GM12865 (cell line): ENCODE measurements at regions not wholly inside any gene's neighbourhood (a gene's known extent, or its start where the extent isn't known, plus 50 kb on each side); places are given as distances from the start of the nearest gene placed in this dataset.

Source experiments
- DNase-seq: peaks from one replicate; pipeline ENCODE4 v3.0.0; 2010; ENCODE audit warnings: low read depth
- H3K4me3 ChIP-seq: 2 replicates; pipeline ENCODE4 v1.5.1; 2011; ENCODE audit warnings: mild to moderate bottlenecking, low read depth, low read length, control low read depth
- TF ChIP-seq, protein P1 (sequence below): IDR thresholded peaks from 2 replicates; pipeline ENCODE4 v1.5.1; 2011; ENCODE audit warnings: low read length, control low read depth, low read depth, inconsistent platforms; ENCODE audit not compliant: insufficient read depth; ENCODE audit errors: missing control alignments

DNA sequence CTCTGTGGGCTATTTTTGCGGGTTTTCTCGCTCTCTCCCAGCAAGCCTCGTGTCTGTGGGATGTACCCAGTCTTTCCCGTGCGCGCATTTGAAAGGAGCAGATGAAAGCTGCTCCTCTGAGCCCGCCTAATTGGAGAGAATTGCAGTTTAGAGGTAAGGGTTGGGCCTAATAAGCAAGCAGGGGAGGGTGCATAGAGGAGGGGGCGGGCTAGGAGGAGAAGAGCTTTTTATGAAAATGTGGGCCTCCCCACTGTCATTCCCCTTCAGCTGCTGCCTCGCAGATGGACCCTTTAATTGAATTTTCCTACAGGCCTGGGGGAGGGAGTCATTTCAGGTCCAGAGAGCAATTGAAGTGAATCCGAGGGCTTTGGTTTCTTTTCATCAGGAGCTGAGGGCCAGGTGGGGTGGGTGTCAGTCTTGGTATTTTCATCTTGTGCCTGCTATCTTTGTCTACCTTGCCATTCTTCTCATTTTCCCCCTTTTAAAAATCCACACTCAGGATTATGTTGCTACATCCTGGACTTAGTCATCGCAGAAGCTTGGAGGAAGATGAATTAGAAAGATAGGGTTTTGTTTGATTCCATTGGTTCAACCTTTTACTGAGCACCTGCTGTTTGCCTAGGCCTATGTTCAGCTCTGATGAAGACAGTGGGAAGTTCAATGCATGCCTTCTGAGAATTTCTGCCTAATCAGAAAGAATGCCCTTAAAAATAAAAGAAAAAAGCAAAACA lies 423.4 kb downstream of the CD83 start:
- no peak overlapping the region for H3K4me3 ChIP-seq
- no peak for DNase-seq
- TF ChIP-seq, protein P1, sequence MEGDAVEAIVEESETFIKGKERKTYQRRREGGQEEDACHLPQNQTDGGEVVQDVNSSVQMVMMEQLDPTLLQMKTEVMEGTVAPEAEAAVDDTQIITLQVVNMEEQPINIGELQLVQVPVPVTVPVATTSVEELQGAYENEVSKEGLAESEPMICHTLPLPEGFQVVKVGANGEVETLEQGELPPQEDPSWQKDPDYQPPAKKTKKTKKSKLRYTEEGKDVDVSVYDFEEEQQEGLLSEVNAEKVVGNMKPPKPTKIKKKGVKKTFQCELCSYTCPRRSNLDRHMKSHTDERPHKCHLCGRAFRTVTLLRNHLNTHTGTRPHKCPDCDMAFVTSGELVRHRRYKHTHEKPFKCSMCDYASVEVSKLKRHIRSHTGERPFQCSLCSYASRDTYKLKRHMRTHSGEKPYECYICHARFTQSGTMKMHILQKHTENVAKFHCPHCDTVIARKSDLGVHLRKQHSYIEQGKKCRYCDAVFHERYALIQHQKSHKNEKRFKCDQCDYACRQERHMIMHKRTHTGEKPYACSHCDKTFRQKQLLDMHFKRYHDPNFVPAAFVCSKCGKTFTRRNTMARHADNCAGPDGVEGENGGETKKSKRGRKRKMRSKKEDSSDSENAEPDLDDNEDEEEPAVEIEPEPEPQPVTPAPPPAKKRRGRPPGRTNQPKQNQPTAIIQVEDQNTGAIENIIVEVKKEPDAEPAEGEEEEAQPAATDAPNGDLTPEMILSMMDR: no peak

DNA sequence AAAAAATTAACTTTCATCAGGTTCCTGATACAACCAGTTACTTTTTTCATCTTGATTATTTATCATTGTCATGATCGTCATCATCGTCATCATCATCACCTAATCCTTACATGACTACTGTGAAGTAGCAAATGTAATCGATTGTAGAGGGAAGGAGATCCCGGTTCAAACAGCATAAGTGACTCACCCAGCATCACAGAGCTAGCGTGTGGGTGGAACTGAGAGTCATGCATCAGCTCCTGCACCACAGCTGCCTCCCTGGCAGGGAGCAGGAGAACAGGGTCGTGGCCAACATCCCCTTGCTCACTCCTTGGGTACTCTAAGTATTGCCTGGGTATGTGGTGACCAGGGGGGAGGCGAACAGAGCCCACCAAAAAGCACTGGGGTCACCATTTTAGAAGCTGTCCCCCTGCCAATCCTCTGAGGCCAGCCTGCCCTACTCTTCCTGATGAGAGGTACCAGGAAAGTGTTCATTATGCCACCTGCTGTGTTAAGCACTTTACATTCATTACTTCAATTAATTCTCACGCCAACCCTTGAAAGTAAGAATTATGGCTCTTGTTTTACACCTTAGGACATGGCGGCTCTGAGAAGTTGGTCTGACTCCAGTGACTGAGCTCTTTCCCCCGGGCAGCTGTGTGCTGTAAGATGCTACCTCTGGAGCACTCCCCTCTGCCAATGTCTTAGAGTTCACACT lies 425.2 kb downstream of the CD83 start:
- TF ChIP-seq, protein P1: no peak
- peak; percentile 38 for DNase-seq
- H3K4me3 ChIP-seq: no peak overlapping the region

DNA sequence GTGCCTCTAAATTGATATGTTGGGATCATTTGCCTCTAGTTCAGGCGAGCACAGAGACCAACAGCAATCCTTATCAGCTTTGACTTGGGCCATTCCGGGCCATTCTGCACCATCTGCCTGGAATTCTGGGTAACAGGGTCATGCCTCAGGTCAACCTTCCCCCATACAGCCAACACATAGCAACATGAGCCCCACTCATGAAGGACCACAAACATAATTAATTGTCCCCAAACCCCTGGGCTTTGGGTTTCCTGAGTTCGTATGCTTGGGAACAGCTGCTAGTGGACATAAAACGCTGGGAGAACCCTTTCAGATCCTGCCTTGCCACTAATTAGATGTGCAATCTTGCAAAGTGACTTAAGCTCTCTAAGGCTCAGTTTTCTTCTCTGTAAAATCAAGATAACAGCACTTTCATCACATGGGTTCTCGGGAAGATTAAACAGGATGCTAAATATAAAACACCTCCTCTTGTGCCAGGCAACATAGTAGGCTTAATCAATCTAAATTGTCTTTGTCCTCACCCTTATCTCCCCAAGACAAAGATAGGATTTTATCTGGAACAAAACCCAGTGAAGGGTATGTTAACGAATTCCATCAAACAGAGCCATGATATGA lies 426.5 kb downstream of the CD83 start:
- TF ChIP-seq, protein P1: no peak
- no peak overlapping the region for H3K4me3 ChIP-seq
- DNase-seq: no peak

DNA sequence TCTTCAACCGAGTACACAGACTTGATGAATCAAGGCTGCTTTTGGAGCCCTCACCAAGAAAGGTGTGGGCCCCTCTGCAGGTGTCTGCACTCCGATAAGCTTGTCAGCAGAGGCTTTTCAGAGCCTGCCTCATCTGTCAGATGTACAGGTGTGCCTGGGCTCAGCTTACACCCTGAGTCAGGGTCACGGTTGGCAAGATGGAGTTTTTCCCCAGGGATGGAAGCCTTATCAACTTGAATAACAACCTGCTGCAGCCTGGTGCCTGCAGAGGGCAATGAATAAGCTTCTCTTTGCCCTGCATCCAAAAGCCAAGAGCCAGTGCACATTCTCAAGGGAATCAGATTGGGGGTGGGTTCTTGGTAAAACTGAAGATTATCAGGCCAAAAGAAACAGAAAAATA lies 427.1 kb downstream of the CD83 start:
- no peak for DNase-seq
- TF ChIP-seq, protein P1: no peak
- H3K4me3 ChIP-seq: no peak overlapping the region

DNA sequence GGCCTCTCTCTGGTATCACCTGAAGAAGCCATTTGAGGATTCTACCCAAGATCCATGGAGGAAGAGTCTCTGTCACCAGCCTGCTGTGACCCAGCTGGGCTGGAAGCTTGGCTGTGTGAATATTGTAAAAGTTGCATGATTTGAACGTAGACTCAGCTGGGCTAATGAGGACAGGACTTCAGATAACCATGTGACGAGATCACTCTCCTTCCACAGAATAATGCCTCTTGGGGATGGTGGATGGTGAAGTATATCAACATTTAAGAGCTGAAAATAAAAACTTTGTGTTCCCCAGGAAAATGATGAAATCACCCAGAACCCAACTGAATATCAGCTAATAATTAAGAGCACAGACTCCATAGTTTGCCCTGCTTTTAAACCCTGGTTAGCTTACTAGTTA lies 427.9 kb downstream of the CD83 start:
- TF ChIP-seq, protein P1: no peak
- H3K4me3 ChIP-seq: no peak overlapping the region
- DNase-seq: no peak

DNA sequence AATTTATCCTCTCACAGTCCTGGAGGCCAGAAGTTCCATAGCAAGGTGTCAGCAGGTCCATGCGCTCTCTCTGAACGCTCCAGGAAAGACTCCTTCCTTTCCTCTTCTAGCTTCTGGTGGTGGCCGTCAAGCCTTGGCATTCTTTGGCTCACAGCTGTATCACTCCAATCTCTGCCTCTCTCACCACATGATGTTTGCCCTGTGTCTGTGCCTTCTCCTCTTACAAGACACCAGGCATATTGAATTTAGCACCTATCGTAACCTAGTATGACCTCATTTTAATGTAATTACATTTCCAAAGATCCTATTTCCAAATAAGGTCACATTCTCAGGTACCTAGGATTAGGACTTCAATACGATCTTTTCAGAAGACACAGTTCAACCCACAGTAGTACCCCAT lies 428.5 kb downstream of the CD83 start:
- H3K4me3 ChIP-seq: no peak overlapping the region
- TF ChIP-seq, protein P1: no peak
- DNase-seq: no peak
